Fibroblast of pulmonary artery (primary cell): ENCODE measurements at regions not wholly inside any gene's neighbourhood (a gene's known extent, or its start where the extent isn't known, plus 50 kb on each side); places are given as distances from the start of the nearest gene placed in this dataset.

Experiments
- DNase-seq: peaks from one replicate; pipeline ENCODE4 v3.0.0-alpha.2; 2010; ENCODE audit warnings: low read depth
- H3K4me3 ChIP-seq: replicated peaks from 2 replicates; pipeline ENCODE4 v1.5.1; 2011; ENCODE audit warnings: low read depth, mild to moderate bottlenecking, control low read depth, low read length, moderate library complexity
- TF ChIP-seq, protein P1 (sequence below): IDR thresholded peaks from 2 replicates; pipeline ENCODE4 v1.5.1; 2011; ENCODE audit warnings: mild to moderate bottlenecking, control low read depth, low read length, inconsistent platforms; ENCODE audit errors: missing control alignments

DNA sequence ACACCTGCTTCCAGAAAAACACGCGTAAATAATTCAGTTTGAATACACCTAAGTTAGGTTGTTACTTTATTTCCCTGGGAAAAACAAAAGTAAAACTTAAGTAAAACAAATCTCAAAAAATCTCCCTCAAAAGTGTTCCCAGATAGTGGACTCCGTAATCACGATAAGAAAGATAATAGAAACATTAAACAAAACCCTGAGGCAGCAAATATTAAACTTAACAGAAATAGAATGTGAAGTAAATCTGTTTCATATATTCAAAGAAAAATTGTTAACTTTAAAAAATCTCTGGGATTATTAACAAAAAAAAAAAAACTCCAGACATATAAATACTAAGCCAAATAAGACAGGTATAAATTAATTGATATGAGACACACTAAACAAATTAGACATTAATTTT lies 743.2 kb upstream of the NCAM2 start:
- no peak overlapping the region for H3K4me3 ChIP-seq
- no peak for DNase-seq
- TF ChIP-seq, protein P1, sequence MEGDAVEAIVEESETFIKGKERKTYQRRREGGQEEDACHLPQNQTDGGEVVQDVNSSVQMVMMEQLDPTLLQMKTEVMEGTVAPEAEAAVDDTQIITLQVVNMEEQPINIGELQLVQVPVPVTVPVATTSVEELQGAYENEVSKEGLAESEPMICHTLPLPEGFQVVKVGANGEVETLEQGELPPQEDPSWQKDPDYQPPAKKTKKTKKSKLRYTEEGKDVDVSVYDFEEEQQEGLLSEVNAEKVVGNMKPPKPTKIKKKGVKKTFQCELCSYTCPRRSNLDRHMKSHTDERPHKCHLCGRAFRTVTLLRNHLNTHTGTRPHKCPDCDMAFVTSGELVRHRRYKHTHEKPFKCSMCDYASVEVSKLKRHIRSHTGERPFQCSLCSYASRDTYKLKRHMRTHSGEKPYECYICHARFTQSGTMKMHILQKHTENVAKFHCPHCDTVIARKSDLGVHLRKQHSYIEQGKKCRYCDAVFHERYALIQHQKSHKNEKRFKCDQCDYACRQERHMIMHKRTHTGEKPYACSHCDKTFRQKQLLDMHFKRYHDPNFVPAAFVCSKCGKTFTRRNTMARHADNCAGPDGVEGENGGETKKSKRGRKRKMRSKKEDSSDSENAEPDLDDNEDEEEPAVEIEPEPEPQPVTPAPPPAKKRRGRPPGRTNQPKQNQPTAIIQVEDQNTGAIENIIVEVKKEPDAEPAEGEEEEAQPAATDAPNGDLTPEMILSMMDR, result no peak

DNA sequence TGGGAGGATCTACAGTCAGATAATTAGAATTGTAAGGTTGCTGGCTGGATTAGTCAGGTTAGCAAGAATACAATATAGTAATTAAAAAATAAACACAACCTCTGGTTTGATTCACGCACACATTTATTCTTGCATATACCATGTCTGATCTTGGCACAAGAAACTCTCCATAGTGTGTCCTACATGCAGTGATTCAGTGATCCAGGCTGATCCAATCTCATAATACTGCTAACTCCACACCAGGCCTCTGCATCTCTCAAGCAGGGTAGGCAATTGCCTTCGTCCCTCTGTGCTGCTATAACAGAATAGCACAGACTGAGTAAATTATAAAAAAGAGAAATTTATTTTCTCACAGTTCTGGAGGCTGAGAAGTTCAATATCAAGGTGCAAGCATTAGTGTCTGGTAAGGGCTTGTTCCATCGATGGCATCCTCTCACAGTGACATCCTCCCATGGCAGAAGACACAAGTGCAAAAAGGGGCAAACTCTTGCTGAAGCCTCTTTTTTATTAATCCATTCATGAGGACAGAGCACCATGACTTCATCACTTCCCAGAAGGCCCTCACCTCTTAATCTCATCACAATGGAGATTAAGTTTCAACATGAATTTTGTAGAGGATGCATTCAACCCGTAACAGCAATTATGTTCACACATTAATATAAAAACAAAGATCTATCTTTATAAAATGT lies 741.0 kb upstream of the NCAM2 start:
- no peak overlapping the region for H3K4me3 ChIP-seq
- TF ChIP-seq, protein P1, result no peak
- DNase-seq, result no peak

DNA sequence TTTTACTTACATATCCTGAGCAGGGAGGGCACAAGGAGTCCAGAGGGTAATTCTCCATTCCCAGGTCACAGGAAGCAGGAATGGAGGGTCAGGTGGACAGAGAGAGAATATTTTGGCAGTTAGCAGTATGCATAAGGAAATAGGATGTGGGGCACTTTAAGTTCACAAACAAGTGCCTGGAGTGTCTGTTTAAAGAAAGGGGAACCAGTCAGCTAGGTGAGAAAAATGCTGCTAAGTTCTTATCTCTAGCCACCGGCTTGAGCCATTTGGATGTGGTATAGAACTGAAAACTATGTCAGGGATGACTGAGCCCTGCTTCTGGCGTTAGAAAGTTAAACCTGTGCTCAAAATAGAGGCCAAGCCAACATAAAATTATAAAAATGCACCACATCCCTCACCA lies 739.7 kb upstream of the NCAM2 start:
- no peak overlapping the region for H3K4me3 ChIP-seq
- DNase-seq, result no peak
- TF ChIP-seq, protein P1, result no peak

DNA sequence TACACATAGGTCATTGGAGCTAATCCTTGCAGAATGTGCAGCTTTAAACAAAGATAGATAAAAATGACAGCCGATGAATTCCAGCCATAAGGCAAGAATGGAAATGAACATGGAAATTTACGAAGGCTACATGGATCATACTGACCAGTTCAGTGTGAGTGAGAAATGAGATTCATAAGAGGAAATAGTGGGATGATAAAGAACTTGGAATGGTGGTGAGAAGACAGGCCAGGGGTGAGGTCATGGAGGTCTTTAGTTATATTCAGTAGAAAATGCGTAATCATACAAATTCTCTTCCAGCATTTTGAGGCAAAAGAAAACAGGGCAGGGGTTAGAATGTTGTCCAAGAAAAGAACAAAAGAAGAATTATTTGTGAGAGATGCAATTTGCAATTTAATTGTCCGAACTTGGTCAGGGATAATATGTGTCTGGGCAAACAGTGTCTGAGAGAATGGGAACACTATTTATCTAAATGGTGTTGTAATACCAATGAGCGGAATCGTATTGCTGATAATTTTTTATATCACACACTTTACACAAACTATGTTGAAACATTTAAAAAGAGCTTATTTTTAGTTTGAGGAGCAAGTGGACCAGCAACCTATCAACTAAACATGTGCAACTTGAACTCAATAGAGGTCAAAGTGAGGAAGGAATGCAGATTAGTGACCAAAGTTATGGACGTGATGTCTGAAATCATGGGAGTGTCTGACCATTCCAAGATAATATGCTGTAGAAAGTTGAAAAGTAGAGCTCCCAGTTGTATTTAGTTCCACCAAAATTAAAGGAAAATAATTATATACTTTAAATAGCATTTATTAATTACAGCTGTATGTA lies 739.0 kb upstream of the NCAM2 start:
- DNase-seq, result no peak
- no peak overlapping the region for H3K4me3 ChIP-seq
- TF ChIP-seq, protein P1, result no peak

DNA sequence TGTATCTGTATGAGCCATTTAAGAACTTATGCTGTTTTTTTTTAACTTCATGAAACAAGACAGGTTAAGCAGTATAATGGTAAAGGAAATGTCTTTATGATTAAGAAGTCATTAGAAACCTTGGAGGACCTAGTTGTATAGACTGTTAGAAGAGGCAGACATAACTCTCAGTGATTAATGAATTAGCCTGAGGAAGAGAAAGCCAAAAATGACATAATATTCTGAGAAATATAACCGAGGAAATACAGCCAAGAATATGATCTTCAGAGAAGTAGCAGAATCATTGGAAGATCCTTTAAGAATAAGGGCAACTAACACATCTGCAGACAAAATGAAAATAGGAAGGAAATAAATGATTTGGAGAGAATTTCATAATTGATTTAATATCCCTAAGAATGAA lies 738.1 kb upstream of the NCAM2 start:
- DNase-seq, result no peak
- TF ChIP-seq, protein P1, result no peak
- no peak overlapping the region for H3K4me3 ChIP-seq

DNA sequence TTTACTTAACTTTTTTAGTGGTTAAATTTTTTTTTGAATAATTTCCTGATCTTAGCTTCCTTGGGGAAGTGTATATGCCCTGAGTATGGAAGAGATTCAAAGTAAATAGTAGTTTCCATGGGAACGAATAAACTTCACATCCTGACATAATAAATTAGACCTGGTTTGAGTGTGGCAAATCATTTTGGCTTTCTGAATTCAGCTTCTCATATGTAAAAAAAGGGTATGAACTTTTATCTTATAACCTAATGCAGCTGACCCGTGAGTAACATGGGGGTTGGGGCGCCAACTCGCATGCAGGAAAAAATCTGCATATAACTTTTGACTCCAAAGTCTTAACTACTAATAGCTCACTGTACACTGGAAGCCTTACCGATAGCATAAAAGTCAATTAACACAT lies 736.8 kb upstream of the NCAM2 start:
- no peak overlapping the region for H3K4me3 ChIP-seq
- DNase-seq, result no peak
- TF ChIP-seq, protein P1, result no peak
